ENCODE measurements at regions not wholly inside any gene's neighbourhood (a gene's known extent, or its start where the extent isn't known, plus 50 kb on each side); places are given as distances from the start of the nearest gene placed in this dataset.

DNA sequence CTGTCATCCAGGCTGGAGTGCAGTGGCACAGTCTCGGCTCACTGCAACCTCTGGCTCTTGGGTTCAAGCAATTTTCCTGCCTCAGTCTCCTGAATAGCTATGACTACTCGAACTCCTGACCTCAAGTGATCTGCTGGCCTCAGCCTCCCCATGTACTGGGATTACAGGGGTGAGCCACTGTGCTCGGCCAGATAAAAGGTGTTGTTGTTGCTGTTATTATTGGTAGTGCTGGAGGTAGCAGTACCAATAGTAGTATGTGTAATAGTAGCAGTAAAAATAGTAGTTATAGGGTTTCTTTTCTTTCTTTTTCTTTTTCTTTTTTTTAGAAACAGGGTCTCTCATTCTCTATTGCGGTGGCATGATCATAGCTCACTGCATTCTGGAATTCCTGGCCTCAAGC lies 592.1 kb downstream of the ARAP2 start:
- H3K4me3 ChIP-seq (ENCODE audit: low read depth, low read length): no peak overlapping the region
- in situ Hi-C loops (cut with HindIII; ENCODE audit: low sequenced_read_pairs): no loop called here
- DNase-seq (ENCODE audit: low read depth, low spot score): no peak
- TF ChIP-seq CTCF (IDR thresholded peaks at IDR 0.05; ENCODE audit: low read depth, low read length): no peak

GRCh38 chr4:35653451-35653850 lies 590.9 kb downstream of the ARAP2 start:
- TF ChIP-seq CTCF (IDR thresholded peaks at IDR 0.05; ENCODE audit: low read depth, low read length): no peak
- no peak for DNase-seq (ENCODE audit: low read depth, low spot score)
- no peak overlapping the region for H3K4me3 ChIP-seq (ENCODE audit: low read depth, low read length)
- in situ Hi-C loops (cut with HindIII; ENCODE audit: low sequenced_read_pairs): no loop called here

DNA sequence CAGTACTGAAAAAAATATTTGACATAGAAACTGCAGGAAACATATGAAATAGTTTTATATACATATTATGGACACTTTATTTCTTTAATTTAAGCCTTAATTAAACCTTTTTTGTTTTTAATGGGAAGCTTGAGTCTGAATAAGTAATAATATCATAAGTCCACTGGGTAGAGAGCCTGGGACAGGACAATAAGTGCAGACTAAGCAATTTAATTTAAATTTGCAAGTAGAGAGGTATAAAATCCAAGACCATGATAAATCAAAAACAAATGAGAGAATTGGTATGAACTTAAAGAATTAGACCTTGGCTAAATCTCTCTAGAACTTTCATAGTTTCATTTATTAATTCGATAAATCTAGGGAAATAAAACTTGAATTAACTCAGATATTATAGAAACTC lies 571.2 kb downstream of the ARAP2 start:
- H3K4me3 ChIP-seq (ENCODE audit: low read depth, low read length): no peak overlapping the region
- TF ChIP-seq CTCF (IDR thresholded peaks at IDR 0.05; ENCODE audit: low read depth, low read length): no peak
- in situ Hi-C loops (cut with HindIII; ENCODE audit: low sequenced_read_pairs): no loop called here
- DNase-seq (ENCODE audit: low read depth, low spot score): no peak

DNA sequence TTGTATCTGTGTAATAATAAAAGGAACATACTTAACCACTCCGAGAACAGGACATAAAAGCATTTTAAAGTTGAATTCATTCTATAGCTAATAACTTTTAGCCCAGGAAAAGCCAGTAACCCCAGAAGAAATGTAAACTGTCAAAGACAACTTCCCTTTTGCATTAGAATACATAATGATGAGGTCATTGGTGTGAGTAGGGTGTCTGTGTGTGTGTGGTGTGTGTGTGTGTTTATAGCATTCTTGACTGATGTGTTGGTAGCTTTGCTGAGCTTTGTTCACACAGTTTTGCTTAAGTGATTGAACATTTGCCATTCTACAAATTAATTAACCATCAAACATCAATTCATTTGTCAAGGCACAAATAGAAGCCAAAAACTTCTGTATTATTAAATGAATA lies 559.6 kb downstream of the ARAP2 start:
- no peak for TF ChIP-seq CTCF (IDR thresholded peaks at IDR 0.05; ENCODE audit: low read depth, low read length)
- no peak overlapping the region for H3K4me3 ChIP-seq (ENCODE audit: low read depth, low read length)
- DNase-seq (ENCODE audit: low read depth, low spot score): no peak
- in situ Hi-C loops (cut with HindIII; ENCODE audit: low sequenced_read_pairs): no loop called here

DNA sequence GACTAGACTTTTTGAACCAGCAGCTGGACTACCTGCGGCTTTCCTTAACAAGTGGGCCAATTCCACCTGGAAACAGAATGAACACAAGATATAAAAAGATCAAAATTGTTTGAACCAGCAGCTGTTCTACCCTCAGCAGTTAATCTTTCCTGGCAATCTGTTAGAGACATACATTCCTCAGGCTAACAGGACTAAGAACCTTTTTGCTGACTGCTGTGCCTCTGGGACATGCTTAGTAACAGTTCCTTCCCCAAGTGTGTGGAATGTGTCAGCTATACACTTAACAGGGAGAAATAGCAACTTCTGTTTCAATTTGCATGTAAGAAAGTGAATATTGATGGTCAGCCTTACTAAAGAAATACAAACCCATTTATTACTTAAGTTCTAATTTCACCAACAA lies 554.4 kb downstream of the ARAP2 start:
- in situ Hi-C loops (cut with HindIII; ENCODE audit: low sequenced_read_pairs): no loop called here
- no peak for TF ChIP-seq CTCF (IDR thresholded peaks at IDR 0.05; ENCODE audit: low read depth, low read length)
- no peak overlapping the region for H3K4me3 ChIP-seq (ENCODE audit: low read depth, low read length)
- no peak for DNase-seq (ENCODE audit: low read depth, low spot score)

- in situ Hi-C loops (cut with HindIII; ENCODE audit: low sequenced_read_pairs): no loop called here
- DNase-seq (ENCODE audit: low read depth, low spot score): no peak
- TF ChIP-seq CTCF (IDR thresholded peaks at IDR 0.05; ENCODE audit: low read depth, low read length): no peak
- no peak overlapping the region for H3K4me3 ChIP-seq (ENCODE audit: low read depth, low read length)
Observed at GRCh38 chr4:35690271-35690670, 554.0 kb downstream of the ARAP2 start.

- TF ChIP-seq CTCF (IDR thresholded peaks at IDR 0.05; ENCODE audit: low read depth, low read length): no peak
- in situ Hi-C loops (cut with HindIII; ENCODE audit: low sequenced_read_pairs): no loop called here
- H3K4me3 ChIP-seq (ENCODE audit: low read depth, low read length): no peak overlapping the region
Observed at GRCh38 chr4:35695003-35695402, 549.3 kb downstream of the ARAP2 start.

More at GRCh38 chr4:35695003-35695402, 549.3 kb downstream of the ARAP2 start:
- DNase-seq (ENCODE audit: low read depth, low spot score): no peak

Data from astrocyte of the spinal cord (primary cell).